ENCODE measurements at regions not wholly inside any gene's neighbourhood (a gene's known extent, or its start where the extent isn't known, plus 50 kb on each side); places are given as distances from the start of the nearest gene placed in this dataset.
"Not testable (repeated sequence)": the region's sequence is repeated elsewhere in the genome, so short reads cannot be mapped to it uniquely, and the experiment has no call there.

GRCh38 chr10:21347785-21348170 lies 177.7 kb downstream of the SKIDA1 start:
- DNase-seq = no peak
- no peak for TF ChIP-seq CTCF (IDR thresholded peaks at IDR 0.05)
- peaks cover 6% of the 10 kb centered on the region for H3K27me3 Mint-ChIP-seq (ENCODE audit: insufficient read depth)
- H3K4me3 Mint-ChIP-seq = no peak overlapping the region
- peaks cover 18% of the 10 kb centered on the region for H3K4me1 Mint-ChIP-seq (ENCODE audit: low read depth)
- no peaks in the 10 kb centered on the region for H3K36me3 Mint-ChIP-seq (ENCODE audit: low read depth)
- no peak overlapping the region for H3K27ac Mint-ChIP-seq
- no peaks in the 10 kb centered on the region for H3K9me3 Mint-ChIP-seq

- no peaks in the 10 kb centered on the region for H3K36me3 Mint-ChIP-seq (ENCODE audit: low read depth)
- TF ChIP-seq CTCF (IDR thresholded peaks at IDR 0.05) = no peak
- H3K4me1 Mint-ChIP-seq (ENCODE audit: low read depth) = peaks cover 18% of the 10 kb centered on the region
- no peak overlapping the region for H3K4me3 Mint-ChIP-seq
- no peaks in the 10 kb centered on the region for H3K9me3 Mint-ChIP-seq
- no peak overlapping the region for H3K27ac Mint-ChIP-seq
- DNase-seq = no peak
- H3K27me3 Mint-ChIP-seq (ENCODE audit: insufficient read depth) = peaks cover 6% of the 10 kb centered on the region
Measured at GRCh38 chr10:21347043-21347784, 178.3 kb downstream of the SKIDA1 start.

GRCh38 chr10:21343087-21343486 lies 182.4 kb downstream of the SKIDA1 start:
- peaks cover 20% of the 10 kb centered on the region for H3K4me1 Mint-ChIP-seq (ENCODE audit: low read depth)
- TF ChIP-seq CTCF (IDR thresholded peaks at IDR 0.05) = no peak
- H3K4me3 Mint-ChIP-seq = no peak overlapping the region

GRCh38 chr10:21342499-21342898 lies 183.0 kb downstream of the SKIDA1 start:
- DNase-seq; H3K27ac Mint-ChIP-seq; H3K4me3 Mint-ChIP-seq; H3K27me3 Mint-ChIP-seq (ENCODE audit: insufficient read depth); H3K36me3 Mint-ChIP-seq (ENCODE audit: low read depth); H3K9me3 Mint-ChIP-seq: not testable (repeated sequence)
- H3K4me1 Mint-ChIP-seq (ENCODE audit: low read depth) = peaks cover 26% of the 10 kb centered on the region

More at GRCh38 chr10:21343087-21343486, 182.4 kb downstream of the SKIDA1 start:
- no peak overlapping the region for H3K27ac Mint-ChIP-seq
- DNase-seq = no peak
- peaks cover 1% of the 10 kb centered on the region for H3K27me3 Mint-ChIP-seq (ENCODE audit: insufficient read depth)
- peaks cover 3% of the 10 kb centered on the region; the same call in 1 of the 2 replicates for H3K9me3 Mint-ChIP-seq
- peaks cover 4% of the 10 kb centered on the region; the same call in 1 of the 2 replicates for H3K36me3 Mint-ChIP-seq (ENCODE audit: low read depth)

GRCh38 chr10:21340331-21340730 lies 185.2 kb downstream of the SKIDA1 start:
- peaks cover 3% of the 10 kb centered on the region; the same call in 1 of the 2 replicates for H3K9me3 Mint-ChIP-seq
- peaks cover 47% of the 10 kb centered on the region for H3K4me1 Mint-ChIP-seq (ENCODE audit: low read depth)
- DNase-seq = peak; percentile 62
- peak overlapping the region; percentile 10; the same call in 1 of the 2 replicates for H3K4me3 Mint-ChIP-seq
- no peak for TF ChIP-seq CTCF (IDR thresholded peaks at IDR 0.05)
- peaks cover 12% of the 10 kb centered on the region; the same call in 1 of the 2 replicates for H3K36me3 Mint-ChIP-seq (ENCODE audit: low read depth)
- H3K27ac Mint-ChIP-seq = no peak overlapping the region
- H3K27me3 Mint-ChIP-seq (ENCODE audit: insufficient read depth) = peaks cover 1% of the 10 kb centered on the region

- peak overlapping the region; percentile 64 for H3K27ac Mint-ChIP-seq
- H3K4me3 Mint-ChIP-seq = no peak overlapping the region
- H3K4me1 Mint-ChIP-seq (ENCODE audit: low read depth) = peaks cover 66% of the 10 kb centered on the region
- DNase-seq = no peak
- peaks cover 3% of the 10 kb centered on the region; the same call in 1 of the 2 replicates for H3K27me3 Mint-ChIP-seq (ENCODE audit: insufficient read depth)
- TF ChIP-seq CTCF (IDR thresholded peaks at IDR 0.05) = peak; percentile 31
- H3K36me3 Mint-ChIP-seq (ENCODE audit: low read depth) = peaks cover 12% of the 10 kb centered on the region; the same call in 1 of the 2 replicates
- peaks cover 7% of the 10 kb centered on the region; the same call in 1 of the 2 replicates for H3K9me3 Mint-ChIP-seq
Measured at GRCh38 chr10:21337171-21337792, 188.2 kb downstream of the SKIDA1 start.

Data from HFFc6 (cell line).